Fibroblast of the conjunctiva (primary cell): ENCODE measurements at regions not wholly inside any gene's neighbourhood (a gene's known extent, or its start where the extent isn't known, plus 50 kb on each side); places are given as distances from the start of the nearest gene placed in this dataset.
"Not testable (repeated sequence)": the region's sequence is repeated elsewhere in the genome, so short reads cannot be mapped to it uniquely, and the experiment has no call there.

Experiments used
- DNase-seq: peaks from one replicate; pipeline ENCODE4 v3.0.0-alpha.2; 2010; ENCODE audit warnings: low read depth

DNA sequence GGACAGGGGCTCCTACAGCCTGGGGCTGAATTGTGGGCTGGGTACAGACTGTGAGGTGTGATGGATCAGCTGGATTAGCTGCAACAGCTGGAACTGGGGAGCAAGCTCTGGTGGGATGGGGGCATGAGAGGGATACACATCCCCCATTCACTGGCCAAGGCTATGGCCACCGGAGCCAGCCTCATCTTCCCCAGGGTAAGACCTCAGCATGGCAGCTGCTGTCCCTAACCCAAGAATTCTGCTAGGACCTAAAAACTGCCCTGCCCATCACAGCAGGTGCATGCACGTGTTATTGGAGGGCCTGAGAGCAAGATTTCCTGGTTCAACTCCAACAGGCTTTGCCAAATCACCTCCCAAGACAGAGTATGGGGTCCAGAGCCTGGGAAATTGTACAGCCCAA lies 258.6 kb upstream of the AGTR2 start:
- no peak for DNase-seq

DNA sequence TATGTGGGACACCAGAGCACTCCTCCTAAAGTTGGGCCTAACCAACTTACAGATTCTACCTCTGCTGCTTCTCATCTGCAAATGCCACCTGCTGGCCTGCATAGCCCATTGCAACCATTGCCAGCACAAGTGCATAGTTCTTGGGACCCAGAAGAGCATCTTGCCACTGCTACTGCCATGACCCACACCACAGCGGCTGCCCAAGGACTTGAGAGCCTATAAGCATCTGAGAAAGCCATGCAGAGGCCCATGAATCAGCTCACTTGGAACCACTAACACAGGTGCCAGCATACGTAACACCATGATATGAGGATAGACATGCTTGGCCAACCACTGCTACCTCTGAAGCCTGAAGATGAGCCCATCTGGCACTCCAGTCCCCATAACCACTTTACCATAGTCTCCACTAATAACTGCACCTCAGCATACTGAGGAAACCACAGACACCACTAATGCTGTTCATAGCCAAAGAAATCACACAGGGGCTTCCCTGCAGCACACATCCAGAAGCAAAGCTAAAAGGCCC lies 258.1 kb upstream of the AGTR2 start:
- no peak for DNase-seq

DNA sequence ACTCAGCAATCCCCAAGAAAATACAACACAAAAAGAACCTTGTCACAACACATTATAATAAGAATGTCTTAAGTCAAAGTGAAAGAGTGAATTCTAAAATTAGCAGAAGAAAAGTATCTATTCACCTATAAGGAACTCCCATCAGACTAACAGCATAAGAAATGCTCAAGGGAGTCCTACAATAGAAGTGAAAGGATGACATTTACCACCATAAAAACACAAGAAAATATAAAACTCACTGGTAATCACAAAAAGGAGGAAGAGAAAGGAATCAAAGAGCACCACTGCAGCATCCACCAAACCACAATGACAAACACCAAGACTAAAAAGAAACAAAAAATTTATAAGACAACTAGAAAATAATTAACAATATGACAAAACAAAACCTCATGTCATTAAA lies 257.0 kb upstream of the AGTR2 start:
- no peak for DNase-seq

DNA sequence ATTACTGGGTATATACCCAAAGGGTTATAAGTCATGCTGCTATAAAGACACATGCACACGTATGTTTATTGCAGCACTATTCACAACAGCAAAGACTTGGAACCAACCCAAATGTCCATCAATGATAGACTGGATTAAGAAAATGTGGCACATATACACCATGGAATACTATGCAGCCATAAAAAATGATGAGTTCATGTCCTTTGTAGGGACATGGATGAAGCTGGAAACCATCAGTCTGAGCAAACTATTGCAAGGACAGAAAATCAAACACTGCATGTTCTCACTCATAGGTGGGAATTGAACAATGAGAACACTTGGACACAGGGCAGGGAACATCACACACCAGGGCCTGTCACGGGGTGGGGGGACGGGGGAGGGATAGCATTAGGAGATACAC lies 254.9 kb upstream of the AGTR2 start:
- not testable (repeated sequence) for DNase-seq

DNA sequence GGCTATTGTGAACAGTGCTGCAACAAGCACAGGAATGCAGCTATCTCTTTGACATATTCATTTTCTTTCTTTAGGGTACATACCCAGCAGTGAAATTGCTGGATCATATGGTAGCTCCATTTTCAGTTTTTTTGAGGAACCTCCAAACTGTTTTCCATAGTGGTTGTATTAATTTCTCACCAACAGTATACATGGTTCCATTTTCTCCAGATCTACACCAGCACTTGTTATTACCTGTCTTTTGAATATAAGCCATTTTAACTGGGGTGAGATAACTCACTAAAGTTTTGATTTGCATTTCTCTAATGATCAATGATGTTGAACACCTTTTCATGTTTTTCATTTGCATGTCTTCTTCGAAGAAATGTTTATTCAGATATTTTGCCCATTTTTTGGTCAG lies 241.1 kb upstream of the AGTR2 start:
- no peak for DNase-seq

DNA sequence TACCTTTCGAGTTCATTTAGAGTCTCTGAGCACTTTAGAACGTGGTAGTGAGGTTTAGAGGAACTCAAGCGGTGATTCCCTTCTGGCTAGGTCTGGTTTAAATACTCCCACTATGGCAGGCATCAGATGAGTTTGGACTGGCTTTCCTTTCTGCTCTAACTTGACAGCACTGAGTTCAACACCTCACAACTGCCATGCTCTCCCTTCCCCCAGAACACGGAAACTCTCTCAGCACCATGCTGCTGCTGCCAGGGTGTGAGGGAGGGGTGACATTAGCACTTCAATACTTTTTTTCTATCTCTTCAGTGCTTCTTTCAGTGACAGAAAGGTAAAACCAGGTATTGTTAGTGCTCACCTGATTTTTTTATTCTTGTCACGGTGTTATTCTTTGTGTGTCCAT lies 234.5 kb upstream of the AGTR2 start:
- DNase-seq, result no peak

DNA sequence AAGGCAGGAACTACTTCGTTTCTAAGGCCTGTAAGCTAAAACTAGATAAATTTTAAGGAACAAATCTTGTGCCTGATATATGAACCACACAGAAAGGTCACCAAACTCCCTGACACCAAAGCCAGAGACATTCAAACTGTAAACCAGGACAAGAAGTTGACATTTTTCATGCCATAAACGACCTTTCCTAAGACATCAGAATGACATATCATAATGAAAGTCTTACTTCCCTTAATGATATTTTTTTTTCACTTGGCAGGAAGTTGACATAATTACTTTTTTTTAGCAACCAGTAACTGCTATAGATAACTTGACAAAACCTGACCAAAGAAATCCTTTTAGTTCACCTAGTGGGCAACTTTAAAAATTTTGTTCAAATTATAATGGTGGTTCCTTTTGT lies 231.5 kb upstream of the AGTR2 start:
- DNase-seq, result no peak

DNA sequence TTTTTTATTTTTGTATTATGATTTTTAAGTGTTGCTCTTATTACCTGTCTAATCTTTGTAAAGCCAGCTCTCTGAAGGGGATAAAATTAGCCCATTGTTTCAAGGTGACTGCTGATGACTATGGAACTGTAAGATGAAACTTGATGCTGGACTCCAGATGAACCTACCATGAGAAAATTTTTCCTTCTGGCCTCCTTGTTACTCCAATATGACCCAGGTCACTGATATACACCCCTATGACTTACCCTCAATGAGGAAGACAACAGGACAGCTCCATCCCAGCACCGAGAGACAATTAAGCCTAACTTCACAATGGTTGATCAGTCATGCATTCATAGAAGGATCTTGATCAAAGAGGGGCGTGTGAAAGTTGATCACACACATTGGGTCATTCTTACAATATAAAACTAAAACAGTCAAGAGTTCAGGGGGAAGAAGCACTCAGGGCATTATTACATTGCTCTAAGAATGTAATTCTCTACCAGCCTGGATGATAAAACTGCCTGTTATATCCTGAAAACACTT lies 230.8 kb upstream of the AGTR2 start:
- no peak for DNase-seq

DNA sequence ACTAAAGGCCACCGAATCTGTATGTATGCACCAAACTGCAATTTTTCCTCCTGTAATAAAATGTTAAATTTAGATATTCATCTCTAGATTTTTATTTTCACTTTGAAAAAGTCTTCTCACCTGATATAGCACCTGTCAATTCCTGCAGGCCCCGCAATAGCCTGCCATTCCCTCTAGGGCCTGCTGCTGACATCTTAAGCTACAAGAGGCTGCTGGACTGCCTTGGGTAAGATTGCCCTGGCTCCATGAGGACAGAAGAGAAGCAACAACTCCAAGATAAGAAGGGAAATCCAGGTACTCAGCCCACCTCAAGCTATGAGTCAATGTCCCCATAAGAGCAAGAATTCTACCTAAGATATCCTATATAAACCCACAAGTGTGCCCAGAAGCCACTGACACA lies 230.2 kb upstream of the AGTR2 start:
- DNase-seq, result no peak

DNA sequence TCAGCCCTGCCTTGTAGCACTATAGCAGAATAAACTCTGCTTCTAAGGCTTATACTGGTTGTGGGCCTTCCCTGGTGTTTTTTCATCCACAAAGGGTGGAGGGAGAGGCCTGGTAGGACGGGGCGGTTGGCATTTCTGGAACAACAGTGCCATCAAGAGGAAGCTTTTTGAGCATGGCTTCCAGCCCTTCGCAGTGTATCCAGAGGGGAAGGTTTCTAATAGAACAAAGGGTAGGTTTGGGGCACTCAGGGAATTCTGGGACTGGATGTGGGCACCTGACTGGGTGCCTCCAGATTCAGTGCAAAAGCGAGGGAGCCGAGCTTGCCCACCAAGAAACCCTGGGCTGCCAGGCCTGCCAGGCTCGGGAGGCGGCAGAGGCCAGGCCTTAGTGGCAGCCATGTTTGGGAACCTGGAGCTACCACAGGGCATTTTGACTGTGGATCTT lies 229.6 kb upstream of the AGTR2 start:
- peak; percentile 41 for DNase-seq

DNA sequence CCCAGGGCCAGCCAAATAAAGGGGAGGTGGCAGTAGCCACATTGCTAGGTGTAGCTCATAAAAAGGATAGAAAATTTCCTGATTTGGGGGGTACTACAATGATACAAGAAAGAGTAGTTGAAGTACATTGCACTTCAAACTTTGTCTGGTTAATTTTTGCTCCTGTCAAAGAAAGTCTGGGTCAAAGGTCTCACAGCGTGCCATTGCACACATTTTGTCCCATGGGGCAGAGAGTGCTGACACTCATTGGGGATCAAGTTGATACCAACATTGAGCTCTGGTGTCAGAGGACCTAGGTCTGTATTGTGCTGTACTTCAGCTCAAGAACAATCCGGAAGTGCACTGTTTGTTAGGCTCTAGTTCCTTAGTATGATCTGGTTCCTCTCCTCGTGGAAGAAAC lies 229.2 kb upstream of the AGTR2 start:
- no peak for DNase-seq

DNA sequence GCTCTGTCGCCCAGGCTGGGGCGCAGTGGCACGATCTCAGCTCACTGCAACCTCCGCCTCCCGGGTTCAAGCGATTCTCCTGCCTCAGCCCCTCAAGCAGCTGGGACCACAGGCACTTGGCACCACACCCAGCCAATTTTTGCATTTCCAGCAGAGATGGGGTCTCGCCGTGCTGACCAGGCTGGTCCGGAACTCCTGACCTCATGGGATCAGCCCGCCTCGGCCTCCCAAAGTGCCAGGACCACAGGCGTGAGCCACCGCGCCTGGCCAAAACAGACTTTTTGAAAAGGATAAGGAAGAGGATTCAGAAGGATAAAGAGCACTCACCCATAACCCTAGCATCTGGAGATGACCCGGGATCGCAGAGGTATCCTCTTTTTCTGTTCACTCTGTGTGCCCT lies 224.5 kb upstream of the AGTR2 start:
- DNase-seq, result no peak

DNA sequence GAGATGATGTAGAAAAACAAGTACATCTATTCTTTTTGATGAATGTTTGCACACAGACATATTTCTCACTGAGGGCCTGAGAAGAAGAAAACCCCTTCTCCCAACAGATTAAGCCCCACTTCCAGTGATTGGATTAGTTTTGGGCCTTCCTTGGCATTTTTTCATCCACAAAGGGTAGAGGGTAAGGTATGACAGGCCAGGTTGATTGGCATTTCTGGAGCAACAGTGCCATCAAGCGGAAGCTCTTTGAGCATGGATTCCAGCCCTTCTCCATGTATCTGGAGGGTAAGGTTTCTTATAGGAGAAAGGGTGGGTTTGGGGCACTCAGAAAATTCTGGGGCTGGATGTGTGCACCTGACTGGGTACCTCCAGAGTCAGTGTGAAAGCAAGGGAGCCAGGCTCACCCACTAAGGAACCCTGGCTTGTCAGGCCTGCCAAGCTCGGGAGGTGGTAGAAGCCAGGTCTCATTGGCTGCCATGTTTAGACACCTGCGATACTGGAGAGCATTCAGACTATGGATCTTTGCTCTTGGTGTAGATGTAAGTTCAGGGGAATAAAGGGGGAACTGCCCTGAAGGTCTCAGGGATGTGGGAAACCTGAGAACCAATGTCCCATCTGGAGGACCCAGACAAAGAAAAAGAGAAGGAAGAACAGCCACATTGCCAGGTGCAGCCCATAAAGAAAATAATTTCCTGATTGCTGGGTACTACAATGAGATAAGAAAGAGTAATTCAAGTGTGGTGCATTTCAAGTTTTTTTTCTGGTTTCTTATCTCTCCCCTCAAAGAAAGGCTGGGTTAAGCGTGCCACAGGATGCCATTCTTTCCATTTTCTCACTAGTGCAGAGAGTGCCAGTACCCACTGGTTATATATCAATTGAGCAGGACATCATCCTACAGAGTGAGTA lies 222.3 kb upstream of the AGTR2 start:
- DNase-seq, result no peak

DNA sequence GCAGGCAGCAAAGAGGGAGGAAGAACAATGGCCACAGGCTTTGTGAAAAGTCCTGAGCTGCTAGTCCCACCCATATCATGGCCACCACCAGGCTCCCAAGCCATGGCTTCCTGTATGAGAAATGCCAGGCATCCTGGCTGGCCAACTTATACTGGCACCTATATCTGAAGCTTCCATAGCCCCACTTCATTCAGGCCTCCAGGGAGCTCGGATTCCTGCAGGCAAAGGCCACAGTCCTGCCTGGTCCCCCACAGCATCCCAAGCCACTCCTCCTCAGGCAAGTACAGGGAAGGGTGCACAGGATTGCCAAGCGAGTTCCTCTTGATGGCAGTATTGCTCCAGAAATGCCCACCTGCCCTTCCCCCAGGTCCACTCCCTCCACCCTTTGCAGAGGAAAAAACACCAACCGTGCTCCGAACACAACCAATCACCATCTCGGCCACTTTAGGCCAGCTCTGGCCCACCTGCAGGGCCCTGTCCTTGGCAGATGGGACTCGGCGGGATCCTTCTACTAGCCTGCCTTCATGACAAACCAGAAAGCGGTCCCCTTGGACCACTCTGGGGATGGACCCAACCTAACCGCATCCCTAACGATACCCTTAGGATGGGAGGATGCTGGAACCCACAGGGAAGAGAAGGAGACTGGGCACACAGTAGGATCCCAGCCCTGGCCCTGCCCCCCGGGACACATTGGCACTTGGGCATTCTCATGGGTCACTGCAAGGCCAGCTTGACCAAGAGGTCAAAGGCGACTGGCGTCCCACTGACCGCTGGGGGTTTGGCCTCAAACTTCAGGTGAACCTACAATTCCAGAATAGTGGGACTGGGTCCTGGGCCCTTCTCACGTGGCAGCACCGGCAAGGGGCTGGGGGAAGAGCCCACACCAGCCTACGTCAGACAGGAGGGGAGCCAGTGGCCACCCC lies 220.4 kb upstream of the AGTR2 start:
- DNase-seq, result no peak

DNA sequence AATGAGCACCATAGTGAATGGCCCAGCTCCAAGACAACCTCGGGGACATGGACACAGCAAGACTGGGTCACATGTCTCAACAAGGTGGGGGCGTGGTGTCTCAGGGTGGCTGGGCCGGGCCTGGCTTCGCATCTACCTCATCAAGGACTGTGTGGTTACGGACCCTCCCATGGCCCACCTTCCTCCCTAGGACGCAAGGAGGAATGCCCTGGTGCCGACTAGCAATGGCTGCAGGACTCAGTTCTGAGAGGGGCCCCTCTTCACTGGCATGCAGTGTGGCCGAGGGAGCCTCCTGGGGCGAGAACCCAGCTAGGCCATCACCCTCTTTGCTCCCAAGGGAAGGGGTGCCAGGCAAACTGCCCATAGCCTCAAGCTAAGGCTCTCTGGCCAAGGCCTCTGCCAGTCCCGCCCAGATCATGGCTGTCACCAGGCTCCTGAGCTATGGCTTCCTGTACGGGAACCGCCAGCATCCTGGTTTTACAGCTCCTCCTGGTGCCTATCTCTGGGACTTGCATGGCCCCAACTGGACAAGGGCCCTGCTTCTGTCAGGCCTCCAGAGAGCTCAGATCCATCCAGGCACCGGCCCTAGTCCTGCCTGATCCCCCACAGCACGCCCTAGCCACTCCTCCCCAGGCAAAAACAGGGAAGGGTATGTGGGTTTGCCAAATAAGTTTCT lies 218.0 kb upstream of the AGTR2 start:
- no peak for DNase-seq

DNA sequence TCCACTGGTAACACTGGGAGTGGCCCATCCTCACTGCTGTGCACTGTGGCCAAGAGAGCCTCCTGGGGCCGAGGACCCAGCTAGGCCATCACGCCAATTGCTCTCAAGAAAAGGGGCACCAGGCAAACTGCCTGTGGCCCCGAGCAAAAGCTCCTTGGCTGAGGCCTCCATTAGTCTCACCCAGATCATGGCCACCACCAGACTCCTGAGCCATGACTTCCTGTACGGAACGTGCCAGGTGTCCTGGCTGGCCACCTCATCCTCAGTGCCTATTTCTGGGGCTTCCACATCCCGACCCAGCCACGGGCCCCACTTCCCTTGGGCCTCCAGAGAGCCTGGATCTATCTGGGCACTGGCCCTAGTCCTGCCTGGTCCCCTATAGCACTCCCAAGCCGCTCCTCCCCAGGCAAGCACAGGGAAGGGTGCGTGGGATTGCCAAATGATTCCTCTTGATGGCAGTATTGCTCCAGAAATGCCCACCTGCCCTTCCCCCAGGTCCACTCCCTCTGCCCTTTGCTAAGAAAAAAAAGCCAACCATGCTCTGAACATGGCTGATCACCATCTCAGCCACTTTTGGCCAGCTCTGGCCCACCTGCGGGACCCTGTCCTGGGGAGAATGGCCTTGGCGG lies 212.6 kb upstream of the AGTR2 start:
- DNase-seq, result no peak

DNA sequence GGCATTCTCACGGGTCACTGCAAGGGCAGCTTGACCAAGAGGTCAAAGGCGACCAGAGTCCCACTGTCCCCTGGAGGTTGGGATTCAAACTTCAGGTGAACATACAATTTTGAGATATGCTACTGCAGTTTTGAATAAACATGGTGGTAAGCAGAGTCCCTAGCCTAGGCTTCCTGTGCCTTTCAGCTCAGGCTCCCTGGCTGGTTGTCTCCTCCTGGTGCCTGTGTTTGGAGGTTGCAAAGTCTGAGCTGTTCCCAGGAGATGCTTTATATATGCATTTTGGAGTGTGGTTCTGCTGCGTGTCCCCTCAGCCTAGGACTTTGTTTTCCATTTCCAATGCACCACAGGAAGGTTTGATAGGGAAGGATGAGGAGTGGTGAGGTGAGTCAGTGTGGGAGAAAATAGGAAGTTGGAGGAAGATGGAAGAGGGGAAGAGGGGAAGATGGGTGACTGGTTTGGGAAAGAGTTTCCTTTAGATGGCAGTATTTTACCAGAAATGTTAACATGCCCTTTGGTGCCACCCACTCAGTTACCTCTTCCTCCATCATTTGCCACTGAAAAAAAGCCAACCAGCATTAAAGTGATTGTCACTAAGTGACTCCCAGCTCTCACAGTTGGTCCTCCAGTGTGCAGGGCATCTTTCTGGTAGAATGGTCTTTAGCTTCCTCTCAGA lies 211.7 kb upstream of the AGTR2 start:
- DNase-seq, result no peak

DNA sequence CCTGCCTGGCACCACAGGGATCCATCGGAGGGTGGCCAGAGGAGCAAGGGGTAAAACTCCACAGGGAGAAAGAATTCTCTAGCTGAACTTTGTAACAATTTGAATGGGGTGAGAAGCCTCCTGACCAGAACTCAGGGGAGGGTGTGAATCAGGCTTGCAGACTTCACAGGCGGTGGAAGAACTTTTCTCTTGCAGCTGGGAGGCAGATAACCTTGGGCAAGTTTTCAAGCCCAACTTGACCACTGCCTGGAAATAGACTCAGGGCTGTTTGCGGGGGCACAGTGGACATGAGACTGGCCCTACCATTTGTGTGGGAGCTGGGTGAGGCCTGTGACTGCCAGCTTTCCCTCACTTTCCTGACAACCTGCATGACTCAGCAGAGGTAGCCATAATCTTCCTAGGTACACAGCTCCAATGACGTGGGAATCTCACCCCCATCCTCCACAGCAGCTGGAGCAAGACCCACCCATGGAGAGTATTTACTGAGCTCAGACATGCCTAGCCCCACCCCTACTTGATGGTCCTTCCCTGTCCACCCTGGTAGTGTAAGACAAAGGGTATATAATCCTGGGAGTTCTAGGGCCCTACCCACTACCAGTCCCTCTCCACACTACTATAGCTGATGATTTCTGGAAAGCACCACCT lies 210.0 kb upstream of the AGTR2 start:
- no peak for DNase-seq

DNA sequence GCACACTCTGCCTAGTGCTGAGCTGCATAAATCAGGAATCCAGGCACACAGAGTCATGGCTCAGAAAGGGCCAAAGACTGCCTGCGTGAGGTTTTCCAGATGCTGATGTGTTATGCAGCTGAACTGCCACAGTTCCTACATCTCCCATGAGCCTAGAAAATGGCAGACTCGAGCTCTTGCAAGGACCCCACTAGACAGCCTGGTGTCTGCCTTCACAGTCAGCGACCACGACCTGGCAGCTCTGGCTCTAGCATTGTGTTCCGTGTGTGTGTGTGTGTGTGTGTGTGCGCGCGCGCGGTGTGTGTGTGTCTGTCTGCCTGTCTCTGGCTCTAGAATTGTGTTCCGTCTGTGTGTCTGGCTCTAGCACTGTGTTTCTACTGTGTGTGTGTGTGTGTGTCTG lies 203.6 kb upstream of the AGTR2 start:
- no peak for DNase-seq
